Retinal pigment epithelial cell (primary cell): ENCODE measurements at regions not wholly inside any gene's neighbourhood (a gene's known extent, or its start where the extent isn't known, plus 50 kb on each side); places are given as distances from the start of the nearest gene placed in this dataset.
"Not testable (repeated sequence)": the region's sequence is repeated elsewhere in the genome, so short reads cannot be mapped to it uniquely, and the experiment has no call there.

ENCODE experiments used
- DNase-seq: peaks from one replicate; pipeline ENCODE4 v3.0.0-alpha.2; 2010; ENCODE audit warnings: low read depth
- H3K4me3 ChIP-seq: 2 replicates; pipeline ENCODE4 v1.5.1; 2011; ENCODE audit warnings: mild to moderate bottlenecking, low read length, control low read depth, moderate library complexity
- TF ChIP-seq, protein P1 (sequence below): conservative IDR thresholded peaks from 2 replicates; pipeline ENCODE4 v1.5.1; 2011; ENCODE audit warnings: low read depth, low read length, control low read depth, inconsistent platforms

DNA sequence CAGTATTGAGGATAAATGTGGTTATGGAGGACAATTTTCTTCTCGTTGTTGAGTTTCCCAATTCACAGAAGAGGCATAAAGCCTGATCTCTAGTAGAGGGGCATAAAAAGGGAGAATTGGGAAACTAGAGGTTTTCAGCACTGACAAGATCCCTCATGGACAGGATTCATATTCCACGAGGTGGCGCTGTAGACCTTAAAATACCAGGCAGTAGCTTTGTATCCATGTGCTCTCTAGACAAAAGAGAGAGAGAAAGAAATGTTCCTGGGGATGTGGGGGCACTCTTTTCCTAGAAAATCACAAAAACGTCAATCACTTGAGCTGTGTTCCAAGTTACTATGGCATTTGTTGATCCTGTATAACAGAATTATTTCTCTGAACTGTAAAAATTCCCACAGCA lies 128.3 kb downstream of the MAGEE1 start:
- no peak overlapping the region for H3K4me3 ChIP-seq
- TF ChIP-seq, protein P1, sequence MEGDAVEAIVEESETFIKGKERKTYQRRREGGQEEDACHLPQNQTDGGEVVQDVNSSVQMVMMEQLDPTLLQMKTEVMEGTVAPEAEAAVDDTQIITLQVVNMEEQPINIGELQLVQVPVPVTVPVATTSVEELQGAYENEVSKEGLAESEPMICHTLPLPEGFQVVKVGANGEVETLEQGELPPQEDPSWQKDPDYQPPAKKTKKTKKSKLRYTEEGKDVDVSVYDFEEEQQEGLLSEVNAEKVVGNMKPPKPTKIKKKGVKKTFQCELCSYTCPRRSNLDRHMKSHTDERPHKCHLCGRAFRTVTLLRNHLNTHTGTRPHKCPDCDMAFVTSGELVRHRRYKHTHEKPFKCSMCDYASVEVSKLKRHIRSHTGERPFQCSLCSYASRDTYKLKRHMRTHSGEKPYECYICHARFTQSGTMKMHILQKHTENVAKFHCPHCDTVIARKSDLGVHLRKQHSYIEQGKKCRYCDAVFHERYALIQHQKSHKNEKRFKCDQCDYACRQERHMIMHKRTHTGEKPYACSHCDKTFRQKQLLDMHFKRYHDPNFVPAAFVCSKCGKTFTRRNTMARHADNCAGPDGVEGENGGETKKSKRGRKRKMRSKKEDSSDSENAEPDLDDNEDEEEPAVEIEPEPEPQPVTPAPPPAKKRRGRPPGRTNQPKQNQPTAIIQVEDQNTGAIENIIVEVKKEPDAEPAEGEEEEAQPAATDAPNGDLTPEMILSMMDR: peak; percentile 9
- peak; percentile 1 for DNase-seq

DNA sequence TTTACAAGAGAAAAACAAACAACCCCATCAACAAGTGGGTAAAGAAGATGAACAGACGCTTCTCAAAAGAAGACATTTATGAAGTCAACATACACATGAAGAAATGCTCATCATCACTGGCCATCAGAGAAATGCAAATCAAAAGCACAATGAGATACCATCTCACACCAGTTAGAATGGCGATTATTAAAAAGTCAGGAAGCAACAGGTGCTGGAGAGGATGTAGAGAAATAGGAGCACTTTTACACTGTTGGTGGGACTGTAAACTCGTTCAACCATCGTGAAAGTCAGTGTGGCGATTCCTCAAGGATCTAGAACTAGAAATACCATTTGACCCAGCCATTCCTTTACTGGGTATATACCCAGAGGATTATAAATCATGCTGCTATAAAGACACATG lies 137.3 kb downstream of the MAGEE1 start:
- DNase-seq, H3K4me3 ChIP-seq: not testable (repeated sequence)

DNA sequence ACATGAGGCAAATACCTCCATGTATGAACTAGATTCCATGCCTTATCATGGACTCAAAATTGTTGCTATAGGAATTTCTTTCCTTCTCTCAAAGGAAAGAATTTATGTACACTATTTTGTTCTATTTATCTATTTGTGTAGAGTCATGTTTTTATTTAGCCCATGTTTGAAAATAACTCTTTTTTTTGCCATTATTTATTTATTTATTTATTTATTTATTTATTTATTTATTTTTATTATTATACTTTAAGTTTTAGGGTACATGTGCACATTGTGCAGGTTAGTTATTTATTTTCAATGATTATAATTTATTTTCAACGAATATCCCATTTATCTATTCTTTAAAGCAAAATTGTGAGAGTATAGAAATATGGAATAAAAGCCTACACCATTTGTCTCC lies 177.9 kb downstream of the MAGEE1 start:
- DNase-seq: no peak

DNA sequence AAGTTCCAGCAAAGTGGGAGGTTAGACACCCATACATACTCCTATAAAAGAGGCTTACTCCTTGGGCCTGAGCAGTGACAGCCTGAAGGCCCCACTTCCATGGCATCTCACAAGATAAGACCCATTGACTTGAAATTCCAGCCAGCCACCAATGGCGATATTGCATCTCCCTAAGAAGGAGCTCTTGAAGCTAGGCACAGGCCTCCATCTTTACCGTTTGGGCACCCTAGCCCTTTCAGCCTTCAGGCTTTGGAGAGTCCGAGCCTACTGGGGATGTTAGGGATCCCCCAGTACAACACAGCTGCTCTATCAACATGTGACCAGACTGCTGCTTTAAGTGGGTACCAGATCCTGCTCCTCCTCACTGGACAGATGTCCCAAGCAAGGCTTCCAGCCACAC lies 189.5 kb downstream of the MAGEE1 start:
- no peak overlapping the region for H3K4me3 ChIP-seq
- TF ChIP-seq, protein P1: no peak
- no peak for DNase-seq

More for the DNA sequence above, 177.9 kb downstream of the MAGEE1 start:
- no peak overlapping the region for H3K4me3 ChIP-seq
- TF ChIP-seq, protein P1: no peak

DNA sequence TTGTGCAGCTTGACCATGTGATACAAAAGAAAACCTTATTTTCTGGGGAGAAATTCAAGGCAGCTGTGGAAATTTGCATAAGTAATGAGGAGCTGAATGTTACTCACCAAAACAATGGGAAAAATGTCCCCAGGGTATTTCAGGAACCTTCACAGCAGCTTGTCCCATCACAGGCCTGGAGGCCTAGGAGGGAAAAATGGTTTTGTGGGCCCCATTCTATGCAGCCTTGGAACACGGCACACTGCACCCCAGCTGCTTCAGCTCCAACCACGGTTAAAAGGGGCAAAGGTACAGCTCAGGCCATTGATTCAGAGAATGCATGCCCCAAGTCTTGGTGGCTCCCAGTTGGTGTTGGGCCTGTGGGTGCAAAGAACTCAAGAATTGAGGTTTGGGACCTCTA lies 216.1 kb downstream of the MAGEE1 start:
- no peak for DNase-seq
- TF ChIP-seq, protein P1: no peak
- H3K4me3 ChIP-seq: no peak overlapping the region

DNA sequence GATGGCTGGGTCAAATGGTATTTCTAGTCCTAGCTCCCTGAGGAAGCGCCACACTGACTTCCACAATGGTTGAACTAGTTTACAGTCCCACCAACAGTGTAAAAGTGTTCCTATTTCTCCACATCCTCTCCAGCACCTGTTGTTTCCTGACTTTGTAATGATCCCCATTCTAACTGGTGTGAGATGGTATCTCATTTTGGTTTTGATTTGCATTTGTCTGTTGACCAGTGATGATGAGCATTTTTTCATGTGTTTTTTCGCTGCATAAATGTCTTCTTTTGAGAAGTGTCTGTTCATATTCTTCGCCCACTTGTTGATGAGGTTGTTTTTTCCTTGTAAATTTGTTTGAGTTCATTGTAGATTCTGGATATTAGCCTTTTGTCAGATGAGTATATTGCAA lies 223.9 kb downstream of the MAGEE1 start:
- H3K4me3 ChIP-seq, DNase-seq: not testable (repeated sequence)

DNA sequence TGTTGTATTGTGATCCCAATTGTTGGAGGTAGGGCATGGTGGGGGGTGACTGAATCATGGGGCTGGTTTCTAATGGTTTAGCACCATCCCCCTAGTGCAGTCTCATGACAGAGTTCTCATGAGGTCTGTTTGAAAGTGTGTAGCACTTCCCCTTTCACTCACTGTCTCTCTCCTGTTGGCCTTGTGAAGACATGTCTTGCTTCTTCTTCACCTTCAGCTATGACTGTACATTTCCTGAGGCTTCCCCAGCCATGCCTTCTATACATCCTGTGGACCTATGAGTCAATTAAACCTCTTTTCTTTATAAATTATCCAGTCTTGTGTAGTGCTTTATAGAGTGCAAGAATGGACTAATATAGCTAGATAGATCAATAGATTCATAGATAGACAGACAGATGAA lies 230.0 kb downstream of the MAGEE1 start:
- no peak overlapping the region for H3K4me3 ChIP-seq
- TF ChIP-seq, protein P1: no peak
- no peak for DNase-seq
